ENCODE measurements at regions not wholly inside any gene's neighbourhood (a gene's known extent, or its start where the extent isn't known, plus 50 kb on each side); places are given as distances from the start of the nearest gene placed in this dataset.

DNA sequence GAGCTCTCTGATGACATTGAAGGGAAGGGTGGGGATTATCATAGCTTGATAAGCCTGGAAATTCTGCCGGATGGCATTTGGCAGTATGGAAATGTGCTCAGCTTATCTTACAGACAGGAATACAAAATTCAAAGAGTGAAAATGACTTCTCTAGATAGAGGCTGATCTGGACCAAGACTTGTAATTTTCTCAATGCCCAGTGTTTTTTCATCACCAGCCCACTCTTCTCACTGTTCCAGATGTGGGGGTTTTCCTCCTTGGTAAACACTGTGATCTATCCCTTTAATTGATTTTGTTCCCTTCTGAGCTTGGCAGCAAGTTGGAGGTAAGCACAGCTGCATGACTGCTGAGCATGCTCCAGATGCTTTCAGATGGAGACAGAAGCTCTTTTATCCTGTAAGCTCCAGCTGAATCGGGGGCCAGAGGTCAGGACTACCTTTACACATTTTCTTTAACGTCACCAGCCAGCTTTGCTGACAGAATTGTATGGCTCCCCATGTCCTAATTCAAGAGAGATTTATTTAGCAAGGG is 287.4 kb upstream of the TCF4 start:
- Histone ChIP-seq H3K27me3 (ENCODE audit: control insufficient read depth in 2 of 2, insufficient read depth in 2 of 2, low read length in 2 of 2) (peaks cover 2 to 8% of the 10 kb centered on the region in 2 experiments; a peak in 2 of 5 replicates), H3K9ac (ENCODE audit: insufficient read depth in 1 of 2, low read depth in 2 of 2, low read length in 2 of 2) (no peak overlapping the region), H3K79me2 (ENCODE audit: control insufficient read depth, insufficient read depth, low read length) (no peaks in the 10 kb centered on the region), H3K36me3 (ENCODE audit: control insufficient read depth, insufficient read depth, low read length) (no peaks in the 10 kb centered on the region), H3K4me1 (replicated peaks in 1 of 2; ENCODE audit: control insufficient read depth in 2 of 2, insufficient read depth in 2 of 2, low read length in 2 of 2) (no peaks in the 10 kb centered on the region), H3K4me2 (ENCODE audit: insufficient read depth, low read length) (no peak overlapping the region), H3K27ac (ENCODE audit: extremely low read depth, low read depth, low read length) (no peak overlapping the region), H3K9me3 (replicated peaks; ENCODE audit: control insufficient read depth, insufficient read depth, low read depth, low read length) (no peaks in the 10 kb centered on the region), H4K20me1 (replicated peaks; ENCODE audit: control insufficient read depth, insufficient read depth, low read length) (no peaks in the 10 kb centered on the region), H3K9me1 (ENCODE audit: control insufficient read depth, insufficient read depth, low read length) (no peaks in the 10 kb centered on the region), H2AFZ (ENCODE audit: low read depth, low read length) (no peak overlapping the region), H3K4me3 (no peak overlapping the region)
- ChIA-PET POLR2A (no interaction called here), CTCF (ENCODE audit: low intra/inter-chr PET ratio) (no interaction called here)
- ATAC-seq (no peak), DNase-seq (ENCODE audit: extremely low read depth in 1 of 4, low spot score in 3 of 4) (no peak), FAIRE-seq (no peak)
- BruUV-seq (replicated peaks), result no TSS peak
- TF ChIP-seq TARDBP (IDR thresholded peaks at IDR 0.05) (no peak), HNRNPH1 (optimal IDR thresholded peaks at IDR 0.05; ENCODE audit: low read depth, low read length) (no peak), ZSCAN32 (CRISPR knock-in tag; IDR thresholded peaks at IDR 0.05) (no peak), FOXK1 (CRISPR knock-in tag; IDR thresholded peaks at IDR 0.05; ENCODE audit: borderline replicate concordance) (no peak), ZNF707 (CRISPR knock-in tag; conservative IDR thresholded peaks at IDR 0.05) (no peak), STAT6 (CRISPR knock-in tag; IDR thresholded peaks at IDR 0.05) (no peak)
- in situ Hi-C loops (cut with MboI), result no loop called here
- 0% methylated on average over 3 of the region's 3 CpGs for WGBS (ENCODE audit: insufficient coverage, low coverage, missing lambda C conversion rate)
- intact Hi-C loops (cut with micrococcal nuclease), result no loop called here
